CD4-positive, alpha-beta T cell treated with Interleukin-15 for 4 hours (primary cell): ENCODE measurements at regions not wholly inside any gene's neighbourhood (a gene's known extent, or its start where the extent isn't known, plus 50 kb on each side); places are given as distances from the start of the nearest gene placed in this dataset.
"Not testable (repeated sequence)": the region's sequence is repeated elsewhere in the genome, so short reads cannot be mapped to it uniquely, and the experiment has no call there.

Source experiments
- DNase-seq: peaks from one replicate; pipeline ENCODE4 v3.0.0-alpha.2; 2020; ENCODE audit warnings: low spot score

DNA sequence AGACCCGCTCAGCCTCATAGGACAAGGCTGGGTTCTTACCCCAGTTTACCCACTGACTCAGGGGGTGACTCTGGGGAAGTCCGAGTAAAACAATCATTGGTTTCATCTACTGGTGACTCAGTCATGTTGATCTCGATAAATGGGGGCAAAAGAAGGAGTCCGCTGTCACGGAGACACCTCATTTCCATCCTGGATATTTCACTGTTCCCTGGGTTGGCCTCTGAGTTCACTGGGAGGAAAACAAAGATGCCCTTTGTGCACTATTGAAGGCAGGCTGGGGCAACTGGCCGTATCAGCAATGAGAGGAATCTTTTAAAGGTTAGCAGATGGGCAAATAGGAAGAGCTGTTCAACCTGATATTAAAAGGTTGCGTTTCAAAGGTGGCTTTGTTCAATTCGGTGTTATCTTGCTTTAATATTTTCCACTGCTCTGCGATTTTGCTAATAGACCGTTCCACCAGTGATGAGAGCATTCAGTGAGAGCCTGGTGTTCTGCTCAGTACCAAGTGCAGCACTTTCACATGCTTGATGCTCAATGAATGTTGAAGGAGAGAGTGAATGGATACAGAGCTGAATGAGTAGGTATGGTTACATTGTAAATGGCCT is 110.2 kb upstream of the EGFLAM start:
- no peak for DNase-seq

DNA sequence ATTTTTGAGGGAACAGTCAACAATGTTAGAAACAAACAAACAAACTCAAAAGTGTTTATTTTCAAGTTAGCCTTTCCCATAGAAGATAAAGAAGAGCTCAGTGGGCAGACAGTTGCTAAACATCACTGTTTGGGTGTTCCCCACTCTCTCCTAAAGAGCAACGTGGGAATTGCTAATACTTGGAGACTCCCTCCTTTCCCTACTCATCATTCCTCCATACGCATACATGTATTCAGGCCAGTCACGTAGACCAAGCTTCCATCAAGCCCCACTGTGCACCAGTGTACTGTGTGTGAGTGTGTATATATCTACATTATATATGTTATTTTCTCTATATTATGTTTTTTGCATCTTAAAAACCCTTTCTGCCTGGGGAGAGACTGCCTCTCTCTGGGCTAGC is 115.0 kb upstream of the EGFLAM start:
- no peak for DNase-seq

DNA sequence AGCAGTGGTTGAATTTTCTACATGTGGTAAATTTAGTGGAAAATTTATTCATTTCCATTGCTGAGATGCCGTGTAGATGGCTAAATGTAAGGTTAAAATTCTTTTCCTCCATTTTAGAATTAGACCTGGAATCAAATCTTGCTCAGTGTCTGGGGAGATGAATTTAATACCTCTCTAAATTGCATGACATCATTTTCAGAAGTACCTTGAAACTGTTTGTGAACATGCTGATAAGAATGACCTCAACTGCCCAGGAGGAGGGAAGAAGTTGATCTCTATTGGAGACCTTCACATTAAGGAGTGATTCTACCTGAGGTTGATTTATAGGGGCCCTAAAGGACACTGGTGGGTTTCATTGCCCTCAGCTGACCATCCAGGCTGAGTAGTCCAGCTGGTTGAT is 116.7 kb upstream of the EGFLAM start:
- DNase-seq = no peak

- DNase-seq = no peak
These were observed 119.8 kb upstream of the EGFLAM start for GRCh38 chr5:38138574-38138973.

DNA sequence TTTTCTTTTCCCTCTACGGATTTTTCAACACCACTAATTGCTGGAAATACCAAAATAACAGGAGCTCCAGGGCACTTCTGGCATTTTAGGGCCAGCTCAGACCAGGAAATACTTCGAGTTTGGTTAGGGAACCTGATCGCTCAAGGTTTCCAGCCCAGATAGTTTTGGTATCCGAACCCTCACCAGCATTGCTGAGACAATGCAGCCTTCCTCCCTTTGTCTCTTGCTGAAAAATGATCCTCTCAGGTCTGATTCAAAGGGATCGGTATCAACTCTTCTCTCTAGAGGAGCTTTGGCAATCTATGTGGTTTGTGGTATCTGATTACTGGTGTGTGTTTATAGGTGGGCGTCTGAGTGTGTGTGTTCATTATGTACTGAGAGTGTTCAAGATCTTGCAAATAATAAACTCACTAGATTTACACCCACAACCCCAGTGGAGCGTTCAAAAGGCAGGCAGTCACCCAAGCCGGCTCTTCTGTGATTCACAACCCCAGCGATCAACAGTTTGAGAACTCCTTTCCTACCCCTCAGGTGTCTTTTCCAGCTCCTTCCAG is 122.8 kb upstream of the EGFLAM start:
- DNase-seq = no peak

GRCh38 chr5:38134810-38135209 is 123.5 kb upstream of the EGFLAM start:
- no peak for DNase-seq

DNA sequence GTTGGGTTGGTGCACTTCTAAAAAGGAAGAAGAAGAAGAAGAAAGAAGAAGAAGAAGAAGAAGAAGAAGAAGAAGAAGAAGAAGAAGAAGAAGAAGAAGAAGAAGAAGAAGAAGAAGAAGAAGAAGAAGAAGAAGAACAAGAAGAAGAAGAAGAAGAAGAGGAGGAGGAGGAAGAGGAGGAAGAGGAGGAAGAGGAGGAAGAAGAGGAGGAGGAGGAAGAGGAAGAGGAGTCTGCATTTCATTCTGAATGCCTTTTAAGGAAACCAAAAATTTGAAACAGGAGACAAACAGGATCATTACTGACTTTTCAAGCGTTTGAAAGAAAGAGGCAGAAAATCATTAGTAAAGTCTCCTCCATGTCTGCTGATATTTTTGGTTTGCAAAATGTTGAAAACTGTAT is 124.1 kb upstream of the EGFLAM start:
- not testable (repeated sequence) for DNase-seq

GRCh38 chr5:38131686-38132085 is 126.7 kb upstream of the EGFLAM start:
- no peak for DNase-seq

- no peak for DNase-seq
These were observed 134.0 kb upstream of the EGFLAM start for GRCh38 chr5:38124321-38124720.

GRCh38 chr5:38121420-38121819 is 136.9 kb upstream of the EGFLAM start:
- no peak for DNase-seq

DNA sequence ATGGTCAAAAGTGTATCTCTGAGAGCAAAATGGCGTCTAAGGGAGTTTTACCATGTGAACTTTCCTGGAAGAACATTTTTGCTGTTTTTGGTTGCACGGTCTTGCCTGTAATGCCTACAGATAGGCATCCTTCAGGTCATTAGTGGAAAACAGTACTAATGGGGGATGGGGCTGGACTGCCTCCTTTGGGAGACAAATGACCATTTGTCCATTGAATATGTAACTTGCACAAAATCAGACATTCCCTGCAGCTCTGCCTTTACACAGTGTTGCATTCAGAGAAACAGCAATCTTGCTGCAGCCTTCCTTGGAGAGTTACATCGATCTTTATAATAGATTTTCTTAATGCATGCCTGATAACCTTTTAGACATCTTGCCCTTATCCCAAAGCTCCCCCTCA is 138.5 kb upstream of the EGFLAM start:
- no peak for DNase-seq

DNA sequence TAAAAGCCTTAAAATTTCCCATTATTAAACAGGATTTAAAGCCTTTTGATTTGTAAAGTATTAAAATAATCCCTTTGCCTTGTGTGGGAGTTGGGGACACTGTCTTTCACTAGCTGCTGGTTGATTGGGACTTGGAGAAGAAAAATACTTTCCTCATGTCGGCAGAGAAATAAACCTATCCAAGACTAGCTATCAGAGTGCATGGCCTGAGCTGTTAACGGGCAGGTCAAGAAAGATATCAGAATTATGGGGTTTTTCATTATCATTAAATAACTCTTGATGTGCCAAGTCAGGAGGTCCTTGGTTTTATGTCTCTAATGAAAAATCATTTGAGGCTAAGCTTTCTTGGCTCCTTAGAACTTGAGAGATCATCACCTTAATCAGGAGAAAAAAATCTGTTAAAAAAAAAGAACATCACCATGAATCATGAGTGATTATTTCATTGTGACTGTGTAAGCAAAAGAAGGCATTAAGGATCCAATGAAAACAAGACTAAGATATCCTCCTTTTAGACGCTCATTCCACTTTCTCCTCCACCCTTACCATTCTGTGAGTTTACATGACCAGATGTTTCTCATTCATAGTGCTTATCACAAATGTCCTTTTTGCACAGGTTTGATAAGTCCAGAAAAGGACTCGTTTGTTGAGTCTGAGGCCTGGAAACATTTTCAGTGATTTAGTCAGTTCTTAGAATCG is 140.4 kb upstream of the EGFLAM start:
- no peak for DNase-seq

DNA sequence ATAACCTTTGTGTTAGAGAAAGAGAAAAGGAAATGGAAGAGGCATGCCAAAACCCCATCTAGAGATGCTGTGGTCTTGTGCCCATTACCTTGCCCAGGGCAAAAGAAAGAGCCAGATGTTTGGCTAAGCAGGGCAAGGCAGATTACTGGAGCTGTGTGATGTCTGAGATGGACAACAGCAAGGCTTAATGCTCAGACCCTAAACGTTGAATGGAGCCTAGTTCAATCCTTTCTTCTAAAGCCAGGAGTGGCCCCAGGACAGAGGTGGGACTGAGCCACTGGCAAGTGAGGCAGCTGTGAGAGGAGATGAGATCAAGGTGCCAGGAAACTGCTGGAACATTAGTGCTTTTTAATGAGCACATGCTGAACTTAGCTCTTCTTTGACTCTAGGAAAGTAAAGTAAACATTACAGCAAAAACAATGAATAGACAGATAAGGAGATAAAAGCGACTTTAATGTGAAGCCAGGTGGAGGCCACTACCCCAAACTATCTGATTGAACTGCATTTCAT is 143.0 kb upstream of the EGFLAM start:
- no peak for DNase-seq

DNA sequence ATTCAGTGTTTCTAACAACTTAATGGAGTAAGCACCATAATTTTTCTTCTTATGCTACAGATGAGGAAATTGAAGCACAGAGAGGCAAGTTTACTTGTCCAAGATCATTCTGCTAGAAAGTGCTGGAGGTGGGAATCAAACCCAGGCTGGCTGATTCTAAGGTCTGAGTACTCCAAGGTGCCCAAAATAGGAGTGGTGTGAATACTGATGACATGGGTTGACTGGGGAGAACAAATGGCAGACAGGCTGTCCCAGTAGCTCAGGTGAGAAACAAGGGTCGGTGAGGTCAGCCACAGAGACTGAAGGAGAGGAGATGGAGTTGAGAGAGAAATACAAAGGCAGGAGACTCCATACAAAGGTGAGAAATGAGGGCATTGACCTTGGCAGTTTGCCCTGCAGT is 144.5 kb upstream of the EGFLAM start:
- DNase-seq = no peak

GRCh38 chr5:38113456-38113855 is 144.9 kb upstream of the EGFLAM start:
- no peak for DNase-seq

DNA sequence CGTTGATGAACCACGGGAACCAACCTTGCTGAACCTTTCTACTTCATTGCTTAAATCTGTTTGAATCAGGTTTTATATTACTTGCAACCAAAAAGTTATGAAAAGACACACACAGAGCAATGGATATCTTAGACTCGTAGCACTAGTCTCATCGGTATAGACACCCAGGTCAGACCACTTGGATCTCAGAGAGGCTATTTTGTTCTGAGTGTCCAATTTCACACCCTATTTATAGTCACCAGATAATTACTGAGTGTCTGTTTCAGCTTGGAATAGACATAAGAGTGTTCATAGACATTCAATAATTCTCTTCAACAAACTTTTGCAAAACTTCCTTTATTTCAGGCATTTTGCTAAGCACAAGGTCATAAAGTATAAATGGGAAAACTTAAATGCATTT is 145.4 kb upstream of the EGFLAM start:
- no peak for DNase-seq

- no peak for DNase-seq
These were observed 148.2 kb upstream of the EGFLAM start for GRCh38 chr5:38110130-38110529.

DNA sequence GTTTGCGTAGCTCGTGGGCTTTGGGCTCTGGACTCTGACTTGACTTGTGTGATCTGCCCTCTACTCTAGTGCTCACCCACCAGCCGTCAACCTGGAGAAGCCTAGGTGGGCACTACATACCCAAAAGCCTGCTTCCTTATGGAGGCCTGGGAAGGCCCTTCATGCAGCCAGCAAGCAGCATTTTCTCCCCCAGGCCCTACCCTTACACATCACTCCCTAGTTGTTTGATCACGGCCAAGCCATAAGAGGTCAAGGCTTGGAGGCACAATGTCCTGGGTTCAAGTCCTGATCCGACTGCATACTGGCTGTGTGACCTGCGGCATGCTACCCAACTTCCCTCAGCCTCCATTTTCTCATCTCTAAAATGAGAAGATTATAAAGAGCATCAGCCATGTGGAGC is 151.3 kb upstream of the EGFLAM start:
- DNase-seq = no peak

- DNase-seq = no peak
These were observed 152.6 kb upstream of the EGFLAM start for GRCh38 chr5:38105801-38106200.

DNA sequence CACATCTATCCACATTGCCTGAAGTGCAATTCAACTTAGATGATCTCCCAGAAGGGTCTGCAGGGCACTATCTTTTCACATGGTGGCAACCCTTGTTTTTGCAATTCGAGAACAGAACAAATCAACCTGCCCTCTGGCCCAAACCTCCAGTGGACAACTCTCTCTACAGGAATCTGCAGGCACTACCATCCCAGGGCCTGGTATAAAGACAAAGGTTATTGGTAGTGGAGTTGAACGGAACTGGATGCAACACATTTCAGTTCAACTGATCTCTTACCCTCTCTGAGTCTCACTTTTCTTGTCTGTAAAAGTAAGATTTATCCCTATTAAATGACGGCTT is 153.2 kb upstream of the EGFLAM start:
- no peak for DNase-seq

- DNase-seq = no peak
These were observed 153.7 kb upstream of the EGFLAM start for GRCh38 chr5:38104497-38105230.

- DNase-seq = no peak
These were observed 156.5 kb upstream of the EGFLAM start for GRCh38 chr5:38101897-38102296.
